H1 (cell line): ENCODE measurements at regions not wholly inside any gene's neighbourhood (a gene's known extent, or its start where the extent isn't known, plus 50 kb on each side); places are given as distances from the start of the nearest gene placed in this dataset.

ENCODE experiments used
- CTCF ChIA-PET: fragments of 300-600 bp; sonication (Branson Sonifier 250); formaldehyde crosslinking; loops from one replicate; lab custom pipeline; 2021; ENCODE audit not compliant: partially characterized antibody; lab: Charles Lee
- POLR2A ChIA-PET: fragments of 300-600 bp; sonication (Branson Sonifier 250); formaldehyde crosslinking; loops from one replicate; lab custom pipeline; 2021; ENCODE audit warnings: inconsistent platforms; ENCODE audit not compliant: partially characterized antibody; lab: Charles Lee
- DNase-seq, 2 experiments: peaks; one replicate each; pipeline versions ENCODE4 v3.0.0 to v3.0.0-alpha.2; 2010 to 2022; ENCODE audit warnings: low spot score in 2 of 2, low read depth in 1 of 2, mixed read lengths in 1 of 2
- FAIRE-seq: peaks from 2 replicates; lab custom pipeline; 2011; peaks lifted over from hg19 to GRCh38; lab: Jason Lieb, UNC
- H2AFZ ChIP-seq: 2 replicates; pipeline ENCODE4 v1.8.1; 2012; ENCODE audit warnings: low read length, inconsistent platforms
- H2AK5ac ChIP-seq: 2 replicates; pipeline ENCODE4 v1.6.1; 2013; ENCODE audit warnings: low read depth, low read length
- H2BK120ac ChIP-seq: replicated peaks from 2 replicates; pipeline ENCODE3; 2013; ENCODE audit warnings: low read depth, low read length, inconsistent platforms
- H2BK12ac ChIP-seq: 2 replicates; pipeline ENCODE4 v1.6.1; 2013; ENCODE audit warnings: low read depth, low read length
- H2BK15ac ChIP-seq: 2 replicates; pipeline ENCODE4 v1.6.1; 2013; ENCODE audit warnings: low read length
- H2BK20ac ChIP-seq: 2 replicates; pipeline ENCODE4 v1.6.1; 2013; ENCODE audit warnings: low read length
- H2BK5ac ChIP-seq: 2 replicates; pipeline ENCODE4 v1.6.1; 2013; ENCODE audit warnings: low read depth, low read length
- H3K14ac ChIP-seq: 2 replicates; pipeline ENCODE4 v1.6.1; 2013; ENCODE audit warnings: inconsistent platforms; ENCODE audit not compliant: insufficient read length
- H3K18ac ChIP-seq: 2 replicates; pipeline ENCODE4 v1.6.1; 2013; ENCODE audit warnings: low read length; ENCODE audit errors: extremely low read depth
- H3K23ac ChIP-seq: 2 replicates; pipeline ENCODE4 v1.6.1; 2013; ENCODE audit warnings: inconsistent platforms; ENCODE audit not compliant: insufficient read length
- H3K23me2 ChIP-seq: 2 replicates; pipeline ENCODE4 v1.6.1; 2013; ENCODE audit warnings: low read depth, low read length
- H3K27ac ChIP-seq: 2 replicates; pipeline ENCODE4 v1.6.1; 2011; ENCODE audit warnings: low read depth, low read length, inconsistent platforms
- H3K27me3 ChIP-seq, 4 experiments: replicated peaks in 1 of 4; 1 replicate in 1 of 4; 2 replicates in 3 of 4; pipeline versions ENCODE4 v1.6.1 to v1.8.1; 2011 to 2013; ENCODE audit warnings: low read length in 3 of 4, mild to moderate bottlenecking in 3 of 4, inconsistent platforms in 2 of 4, mixed read lengths in 2 of 4, moderate library complexity in 1 of 4; ENCODE audit not compliant: control insufficient read depth in 3 of 4, insufficient read depth in 3 of 4; ENCODE audit errors: extremely low read depth in 1 of 4
- H3K36me3 ChIP-seq, 4 experiments: 2 replicates each; pipeline versions ENCODE4 v1.6.1 to v1.8.1; 2011 to 2013; ENCODE audit warnings: mild to moderate bottlenecking in 4 of 4, low read length in 3 of 4, moderate library complexity in 2 of 4, control low read depth in 1 of 4, inconsistent platforms in 1 of 4; ENCODE audit not compliant: insufficient read depth in 4 of 4, control insufficient read depth in 2 of 4
- H3K4ac ChIP-seq: replicated peaks from 2 replicates; pipeline ENCODE3; 2013; ENCODE audit warnings: low read length, low read depth, mixed read lengths, inconsistent platforms; ENCODE audit not compliant: insufficient read length
- H3K4me1 ChIP-seq, 4 experiments: replicated peaks in 1 of 4; 1 replicate in 1 of 4; 2 replicates in 3 of 4; pipeline versions ENCODE4 v1.6.1 to v1.8.1; 2011 to 2013; ENCODE audit warnings: low read length in 3 of 4, inconsistent platforms in 2 of 4, mixed read lengths in 1 of 4; ENCODE audit not compliant: insufficient read depth in 4 of 4, control insufficient read depth in 3 of 4
- H3K4me2 ChIP-seq, 2 experiments: 2 replicates each; pipeline versions ENCODE4 v1.6.1 to v1.8.1; 2011 to 2013; ENCODE audit warnings: low read depth in 2 of 2, low read length in 2 of 2, control low read depth in 1 of 2, inconsistent platforms in 1 of 2, mild to moderate bottlenecking in 1 of 2; ENCODE audit not compliant: insufficient read depth in 1 of 2
- H3K4me3 ChIP-seq, 4 experiments: fragments of 200-600, 300-600 bp in 1 of 4; sonication (generic), shearing (Covaris generic), sonication (Bioruptor Twin) in 1 of 4; 2 replicates each; pipeline versions ENCODE4 v1.5.1 to v1.8.1; 2011 to 2016; ENCODE audit warnings: low read length in 4 of 4, low read depth in 3 of 4, control low read depth in 2 of 4, inconsistent platforms in 2 of 4, mild to moderate bottlenecking in 2 of 4, mixed read lengths in 1 of 4, moderate library complexity in 1 of 4; ENCODE audit not compliant: insufficient read depth in 2 of 4; ENCODE audit errors: extremely low read depth in 1 of 4
- H3K56ac ChIP-seq: replicated peaks from 2 replicates; pipeline ENCODE3; 2013; ENCODE audit warnings: low read depth, mild to moderate bottlenecking, mixed read lengths, low read length, inconsistent platforms; ENCODE audit not compliant: insufficient read length
- H3K79me1 ChIP-seq: 2 replicates; pipeline ENCODE4 v1.6.1; 2013; ENCODE audit warnings: low read depth, low read length, control low read depth
- H3K79me2 ChIP-seq, 2 experiments: 2 replicates each; pipeline versions ENCODE4 v1.6.1 to v1.8.1; 2012 to 2013; ENCODE audit warnings: low read length in 2 of 2, mild to moderate bottlenecking in 2 of 2, inconsistent platforms in 1 of 2; ENCODE audit not compliant: insufficient read depth in 2 of 2, control insufficient read depth in 1 of 2
- H3K9ac ChIP-seq, 4 experiments: replicated peaks in 1 of 4; 1 replicate in 1 of 4; 2 replicates in 3 of 4; pipeline versions ENCODE4 v1.6.1 to v1.8.1; 2011 to 2013; ENCODE audit warnings: low read depth in 3 of 4, low read length in 3 of 4, control low read depth in 2 of 4, mild to moderate bottlenecking in 2 of 4, moderate library complexity in 2 of 4, inconsistent platforms in 1 of 4; ENCODE audit errors: extremely low read depth in 1 of 4
- H3K9me3 ChIP-seq, 2 experiments: 2 replicates each; pipeline versions ENCODE4 v1.6.1 to v1.8.1; 2012 to 2013; ENCODE audit warnings: mild to moderate bottlenecking in 2 of 2, moderate library complexity in 2 of 2, control low read depth in 1 of 2, inconsistent platforms in 1 of 2, low read depth in 1 of 2, low read length in 1 of 2, mixed read lengths in 1 of 2; ENCODE audit not compliant: insufficient read depth in 2 of 2
- H4K20me1 ChIP-seq, 2 experiments: replicated peaks in 1 of 2; 2 replicates each; pipeline versions ENCODE3 to v1.8.1; 2011 to 2013; ENCODE audit warnings: inconsistent platforms in 2 of 2, low read length in 2 of 2, mild to moderate bottlenecking in 1 of 2; ENCODE audit not compliant: insufficient read depth in 2 of 2, control insufficient read depth in 1 of 2
- H4K5ac ChIP-seq: 2 replicates; pipeline ENCODE4 v1.6.1; 2013; ENCODE audit warnings: low read length, low read depth, mixed read lengths, inconsistent platforms; ENCODE audit not compliant: insufficient read length
- H4K8ac ChIP-seq: 2 replicates; pipeline ENCODE4 v1.8.0; 2013; ENCODE audit warnings: mild to moderate bottlenecking, moderate library complexity, low read length, inconsistent platforms; ENCODE audit not compliant: insufficient read depth; ENCODE audit errors: extremely low read depth
- H4K91ac ChIP-seq: replicated peaks from 2 replicates; pipeline ENCODE3; 2013; ENCODE audit warnings: low read length, mixed read lengths, inconsistent platforms; ENCODE audit not compliant: insufficient read length
- ASH2L ChIP-seq: fragments of 200-600, 300-600 bp; sonication (generic); IDR thresholded peaks from one replicate; pipeline ENCODE4 v1.7.1; 2017; ENCODE audit warnings: low read length
- ATF2 ChIP-seq: IDR thresholded peaks from 2 replicates; pipeline ENCODE4 v1.6.1; 2012; ENCODE audit warnings: low read length, inconsistent platforms
- CEBPB ChIP-seq: IDR thresholded peaks from 2 replicates; pipeline ENCODE4 v1.6.1; 2012; ENCODE audit warnings: low read depth, low read length
- EP300 ChIP-seq, 2 experiments: IDR thresholded peaks; 1 replicate in 1 of 2; 2 replicates in 1 of 2; pipeline ENCODE4 v1.6.1; 2011 to 2012; ENCODE audit warnings: low read depth in 2 of 2, low read length in 2 of 2, mild to moderate bottlenecking in 2 of 2, borderline replicate concordance in 1 of 2, inconsistent platforms in 1 of 2, moderate library complexity in 1 of 2
- HDAC2 ChIP-seq, 2 experiments: fragments of 300-600 bp in 1 of 2; sonication (generic) in 1 of 2; IDR thresholded peaks; 2 replicates each; pipeline ENCODE4 v1.6.1; 2011 to 2012; ENCODE audit warnings: low read depth in 2 of 2, low read length in 2 of 2, mild to moderate bottlenecking in 2 of 2, moderate library complexity in 2 of 2, borderline replicate concordance in 1 of 2, inconsistent platforms in 1 of 2
- POLR2A ChIP-seq, 2 experiments: IDR thresholded peaks; 1 replicate in 1 of 2; 2 replicates in 1 of 2; pipeline ENCODE4 v1.6.1; 2011; ENCODE audit warnings: low read depth in 2 of 2, low read length in 2 of 2, mild to moderate bottlenecking in 2 of 2; ENCODE audit errors: control extremely low read depth in 1 of 2
- POU5F1 ChIP-seq: IDR thresholded peaks from 2 replicates; pipeline ENCODE4 v1.6.1; 2011; ENCODE audit warnings: low read depth, mild to moderate bottlenecking, low read length, moderate library complexity
- SIN3A ChIP-seq, 2 experiments: IDR thresholded peaks in 1 of 2; conservative IDR thresholded peaks in 1 of 2; 2 replicates each; pipeline ENCODE4 v1.6.1; 2011 to 2012; ENCODE audit warnings: low read length in 2 of 2, improper control_type of control experiment in 1 of 2, low read depth in 1 of 2, mild to moderate bottlenecking in 1 of 2
- TEAD4 ChIP-seq: IDR thresholded peaks from 2 replicates; pipeline ENCODE4 v1.6.1; 2012; ENCODE audit warnings: low read depth, low read length, inconsistent platforms, mixed read lengths
- WGBS, 2 experiments: shearing (Covaris generic) in 1 of 2; methylation state at CpG; one replicate each; pipeline versions ENCODE4 v1.1.6 to v1.1.7; 2013 to 2015; ENCODE audit warnings: low lambda C conversion rate in 2 of 2, mixed read lengths in 2 of 2, inconsistent platforms in 1 of 2, low coverage in 1 of 2, missing lambda C conversion rate in 1 of 2; ENCODE audit not compliant: insufficient replicate concordance in 2 of 2, insufficient coverage in 1 of 2, insufficient read length in 1 of 2; ENCODE audit errors: extremely low coverage in 1 of 2, missing lambda C conversion rate in 1 of 2; 5-methylcytosine and 5-hydroxymethylcytosine counted together

- no peak overlapping the region for H2AK5ac ChIP-seq
- 26% methylated on average over 3 of the region's 3 CpGs; no CpG with 5 or more reads in 1 of the 2 experiments for WGBS, 2 experiments
- H3K4me2 ChIP-seq, result 0 out of 4 replicates have a peak overlapping the region, but pooled peaks of 1 of the 2 experiments have one; percentile 16
- no peak overlapping the region for H2BK120ac ChIP-seq
- H3K18ac ChIP-seq, result no peak overlapping the region
- 0 out of 2 replicates have a peak overlapping the region, but pooled peaks have one; percentile 3 for H2AFZ ChIP-seq
- no peak overlapping the region for H2BK12ac ChIP-seq
- H3K14ac ChIP-seq, result no peak overlapping the region
- POLR2A ChIA-PET, result no interaction called here
- peak overlapping the region in 1 of 4 experiments; percentile 23; a peak in 1 of 8 replicates for H3K4me3 ChIP-seq
- H3K36me3 ChIP-seq, result no peaks in the 10 kb centered on the region
- CTCF ChIA-PET, result no interaction called here
- H2BK15ac ChIP-seq, result no peak overlapping the region
- no peaks in the 10 kb centered on the region for H3K27me3 ChIP-seq
- 0 out of 4 replicates have a peak, but pooled peaks cover 0 to 3% of the 10 kb centered on the region in 2 experiments for H3K9me3 ChIP-seq
- no peak overlapping the region for H4K5ac ChIP-seq
- no peak overlapping the region; the same call in 1 of the 2 replicates for H2BK5ac ChIP-seq
- no peak overlapping the region for H4K8ac ChIP-seq
- no peak overlapping the region for H4K91ac ChIP-seq
- no peak overlapping the region; the same call in 1 of the 2 replicates for H3K27ac ChIP-seq
- peaks cover 0 to 2% (median 0%) of the 10 kb centered on the region in 4 experiments; a peak in 4 of 7 replicates for H3K4me1 ChIP-seq
- H3K23me2 ChIP-seq, result no peaks in the 10 kb centered on the region
- no peaks in the 10 kb centered on the region for H4K20me1 ChIP-seq
- H2BK20ac ChIP-seq, result no peak overlapping the region
- no peak overlapping the region for H3K9ac ChIP-seq
- no peak overlapping the region for H3K56ac ChIP-seq
- no peaks in the 10 kb centered on the region for H3K79me2 ChIP-seq
- no peak overlapping the region for H3K4ac ChIP-seq
- no peaks in the 10 kb centered on the region for H3K79me1 ChIP-seq
- no peak overlapping the region for H3K23ac ChIP-seq
- peak; percentile 31 to 48 for DNase-seq
- peak; percentile 99 for FAIRE-seq
- TF ChIP-seq CEBPB (0 out of 2 replicates have a peak, but pooled peaks have one; percentile 41), ASH2L (peak; percentile 27), ATF2 (0 out of 2 replicates have a peak, but pooled peaks have one; percentile 53), SIN3A (conservative IDR thresholded peaks at IDR 0.05 in 1 of 2, IDR thresholded peaks at IDR 0.05 in 1 of 2; ENCODE audit: low read depth in 1 of 2, low read length in 2 of 2) (no peak), HDAC2 (IDR thresholded peaks at IDR 0.05; ENCODE audit: borderline replicate concordance in 1 of 2, low read depth in 2 of 2, low read length in 2 of 2) (peak in 1 of 2 experiments; percentile 8; a peak in 1 of 4 replicates), EP300 (IDR thresholded peaks at IDR 0.05; ENCODE audit: borderline replicate concordance in 1 of 2, low read depth in 2 of 2, low read length in 2 of 2) (no peak), POU5F1 (peak; percentile 97), TEAD4 (peak; percentile 97), POLR2A (IDR thresholded peaks at IDR 0.05; ENCODE audit: control extremely low read depth in 1 of 2, low read depth in 2 of 2, low read length in 2 of 2) (no peak)
Observed at GRCh38 chr4:120466429-120466828, 399.8 kb upstream of the MAD2L1 start.
